ENCODE measurements at regions not wholly inside any gene's neighbourhood (a gene's known extent, or its start where the extent isn't known, plus 50 kb on each side); places are given as distances from the start of the nearest gene placed in this dataset.

DNA sequence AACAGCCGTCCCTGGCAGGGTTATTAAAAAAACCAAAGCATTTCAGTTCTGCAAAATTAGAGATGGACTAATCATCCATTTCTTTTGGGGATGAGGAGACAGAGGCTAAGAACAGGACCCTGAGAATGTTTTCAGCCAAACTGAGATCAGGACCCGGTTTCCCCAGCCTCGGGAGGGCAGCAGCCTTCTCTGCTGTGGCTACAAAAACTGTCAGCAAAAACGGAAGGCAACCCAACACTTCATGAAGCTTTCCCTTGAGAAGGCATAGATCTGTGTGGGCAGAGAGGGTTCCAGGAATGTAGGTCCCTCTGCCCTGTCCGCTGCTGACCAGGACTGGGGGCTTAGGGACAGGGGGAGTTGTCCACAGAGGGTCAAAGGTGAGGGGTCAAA is 313.5 kb downstream of the TCERG1L start:
- TF ChIP-seq, protein P1, sequence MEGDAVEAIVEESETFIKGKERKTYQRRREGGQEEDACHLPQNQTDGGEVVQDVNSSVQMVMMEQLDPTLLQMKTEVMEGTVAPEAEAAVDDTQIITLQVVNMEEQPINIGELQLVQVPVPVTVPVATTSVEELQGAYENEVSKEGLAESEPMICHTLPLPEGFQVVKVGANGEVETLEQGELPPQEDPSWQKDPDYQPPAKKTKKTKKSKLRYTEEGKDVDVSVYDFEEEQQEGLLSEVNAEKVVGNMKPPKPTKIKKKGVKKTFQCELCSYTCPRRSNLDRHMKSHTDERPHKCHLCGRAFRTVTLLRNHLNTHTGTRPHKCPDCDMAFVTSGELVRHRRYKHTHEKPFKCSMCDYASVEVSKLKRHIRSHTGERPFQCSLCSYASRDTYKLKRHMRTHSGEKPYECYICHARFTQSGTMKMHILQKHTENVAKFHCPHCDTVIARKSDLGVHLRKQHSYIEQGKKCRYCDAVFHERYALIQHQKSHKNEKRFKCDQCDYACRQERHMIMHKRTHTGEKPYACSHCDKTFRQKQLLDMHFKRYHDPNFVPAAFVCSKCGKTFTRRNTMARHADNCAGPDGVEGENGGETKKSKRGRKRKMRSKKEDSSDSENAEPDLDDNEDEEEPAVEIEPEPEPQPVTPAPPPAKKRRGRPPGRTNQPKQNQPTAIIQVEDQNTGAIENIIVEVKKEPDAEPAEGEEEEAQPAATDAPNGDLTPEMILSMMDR (IDR thresholded peaks at IDR 0.05): no peak
- TF ChIP-seq POLR2A (IDR thresholded peaks at IDR 0.05): no peak

Measured in ovary (tissue), 3 donors.